Right atrium auricular region (tissue), 2 donors: ENCODE measurements at regions not wholly inside any gene's neighbourhood (a gene's known extent, or its start where the extent isn't known, plus 50 kb on each side); places are given as distances from the start of the nearest gene placed in this dataset.
"Not testable (repeated sequence)": the region's sequence is repeated elsewhere in the genome, so short reads cannot be mapped to it uniquely, and the experiment has no call there.

Source experiments
- DNase-seq: peaks from one replicate; pipeline ENCODE4 v3.0.0-alpha.2; 2019; ENCODE audit warnings: low spot score
- H3K27ac ChIP-seq, 2 donors: fragments of 200-600 bp; sonication (generic); 1 replicate in 1 of 2; 2 replicates in 1 of 2; pipeline ENCODE4 v1.5.1; 2016 to 2019
- H3K27me3 ChIP-seq, 2 donors: fragments of 200-600 bp; sonication (generic); one replicate each; pipeline versions ENCODE4 v1.5.1 to v1.6.0; 2017 to 2019
- H3K36me3 ChIP-seq: fragments of 200-600 bp; sonication (generic); one replicate; pipeline ENCODE4 v1.5.1; 2016
- H3K4me1 ChIP-seq, 2 donors: fragments of 200-600 bp; sonication (generic); one replicate each; pipeline versions ENCODE4 v1.5.1 to v1.6.0; 2017 to 2019
- H3K4me3 ChIP-seq, 2 donors: fragments of 200-600 bp; sonication (generic); 1 replicate in 1 of 2; 2 replicates in 1 of 2; pipeline ENCODE4 v1.5.1; 2017 to 2019; ENCODE audit warnings: mild to moderate bottlenecking in 1 of 2, moderate library complexity in 1 of 2
- H3K9me3 ChIP-seq, 2 donors: fragments of 200-600 bp; sonication (generic); one replicate each; pipeline ENCODE4 v1.5.1; 2019
- TF ChIP-seq, protein P1 (sequence below), 2 donors: fragments of 200-600 bp; sonication (generic); IDR thresholded peaks; one replicate each; pipeline ENCODE4 v1.5.1; 2019; ENCODE audit warnings: antibody characterized with exemption in 2 of 2

DNA sequence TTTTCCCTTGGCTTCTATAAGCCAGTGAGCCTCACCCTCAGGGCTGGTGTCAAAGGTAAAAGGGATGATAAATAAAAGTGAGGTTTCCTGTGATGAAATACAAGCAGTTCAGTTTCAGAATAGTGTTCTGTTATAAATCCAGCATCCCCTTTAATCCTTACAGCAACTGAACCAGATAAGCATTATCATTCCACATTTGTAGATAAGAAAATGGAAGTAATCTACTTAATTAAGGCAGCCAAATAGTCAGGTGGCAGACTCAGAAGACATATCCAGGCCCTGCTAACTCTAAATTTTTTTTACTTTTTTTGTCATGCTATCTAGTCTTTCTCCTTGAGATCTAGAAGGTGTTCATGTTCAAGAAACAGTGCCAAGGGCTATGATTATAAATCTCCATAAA is 99.4 kb upstream of the SOX21 start:
- DNase-seq: no peak

DNA sequence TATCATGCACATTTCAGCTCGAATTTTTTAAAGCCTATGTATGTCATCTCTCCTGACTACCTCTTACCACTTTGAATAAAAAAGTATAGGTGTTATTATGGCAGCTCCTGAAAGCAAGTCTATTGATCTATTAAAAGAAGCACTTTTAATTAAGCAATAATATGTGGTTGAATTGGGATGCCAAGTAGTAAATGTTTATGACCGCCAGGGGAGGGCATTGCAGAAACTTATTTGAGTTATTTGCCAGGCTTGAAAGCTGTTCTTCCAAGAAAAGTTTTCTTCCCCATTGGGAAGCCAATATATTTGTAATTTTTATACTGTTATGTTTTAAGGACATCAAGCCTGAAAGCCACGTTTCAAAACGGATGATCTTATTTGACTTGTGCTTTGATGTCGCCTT is 88.1 kb upstream of the SOX21 start:
- TF ChIP-seq, protein P1, sequence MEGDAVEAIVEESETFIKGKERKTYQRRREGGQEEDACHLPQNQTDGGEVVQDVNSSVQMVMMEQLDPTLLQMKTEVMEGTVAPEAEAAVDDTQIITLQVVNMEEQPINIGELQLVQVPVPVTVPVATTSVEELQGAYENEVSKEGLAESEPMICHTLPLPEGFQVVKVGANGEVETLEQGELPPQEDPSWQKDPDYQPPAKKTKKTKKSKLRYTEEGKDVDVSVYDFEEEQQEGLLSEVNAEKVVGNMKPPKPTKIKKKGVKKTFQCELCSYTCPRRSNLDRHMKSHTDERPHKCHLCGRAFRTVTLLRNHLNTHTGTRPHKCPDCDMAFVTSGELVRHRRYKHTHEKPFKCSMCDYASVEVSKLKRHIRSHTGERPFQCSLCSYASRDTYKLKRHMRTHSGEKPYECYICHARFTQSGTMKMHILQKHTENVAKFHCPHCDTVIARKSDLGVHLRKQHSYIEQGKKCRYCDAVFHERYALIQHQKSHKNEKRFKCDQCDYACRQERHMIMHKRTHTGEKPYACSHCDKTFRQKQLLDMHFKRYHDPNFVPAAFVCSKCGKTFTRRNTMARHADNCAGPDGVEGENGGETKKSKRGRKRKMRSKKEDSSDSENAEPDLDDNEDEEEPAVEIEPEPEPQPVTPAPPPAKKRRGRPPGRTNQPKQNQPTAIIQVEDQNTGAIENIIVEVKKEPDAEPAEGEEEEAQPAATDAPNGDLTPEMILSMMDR (IDR thresholded peaks at IDR 0.05): no peak
- no peaks in the 10 kb centered on the region for H3K9me3 ChIP-seq

More for the DNA sequence above, 99.4 kb upstream of the SOX21 start:
- Histone ChIP-seq H3K9me3 (no peaks in the 10 kb centered on the region), H3K4me1 (no peaks in the 10 kb centered on the region), H3K27me3 (no peaks in the 10 kb centered on the region), H3K4me3 (no peak overlapping the region), H3K27ac (no peak overlapping the region), H3K36me3 (no peaks in the 10 kb centered on the region)
- TF ChIP-seq, protein P1 (IDR thresholded peaks at IDR 0.05): no peak

DNA sequence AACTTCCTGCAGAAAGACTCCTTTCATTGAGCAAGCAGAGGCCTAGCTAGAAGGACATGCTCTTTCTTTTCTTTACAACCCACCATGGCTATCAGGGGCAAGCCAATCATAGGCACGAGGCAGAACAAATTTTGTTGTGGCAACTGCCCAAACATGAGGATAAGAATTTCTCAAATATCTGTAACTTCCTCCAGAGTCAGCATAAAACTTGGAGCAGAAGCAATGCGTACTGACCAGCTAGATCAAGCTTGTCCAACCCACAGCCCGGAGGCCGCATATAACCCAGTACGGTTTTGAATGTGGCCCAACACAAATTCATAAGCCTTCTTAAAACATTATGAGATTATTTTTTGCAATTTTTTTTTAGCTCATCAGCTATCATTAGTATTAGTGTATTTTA is 87.0 kb upstream of the SOX21 start:
- TF ChIP-seq, protein P1 (IDR thresholded peaks at IDR 0.05): no peak
- no peaks in the 10 kb centered on the region for H3K27me3 ChIP-seq
- no peaks in the 10 kb centered on the region for H3K36me3 ChIP-seq
- no peaks in the 10 kb centered on the region for H3K9me3 ChIP-seq
- no peaks in the 10 kb centered on the region for H3K4me1 ChIP-seq
- H3K27ac ChIP-seq: no peak overlapping the region
- no peak for DNase-seq
- H3K4me3 ChIP-seq: no peak overlapping the region

More for the DNA sequence above, 88.1 kb upstream of the SOX21 start:
- Histone ChIP-seq H3K27me3 (no peaks in the 10 kb centered on the region), H3K4me3 (no peak overlapping the region), H3K36me3 (no peaks in the 10 kb centered on the region), H3K4me1 (no peaks in the 10 kb centered on the region), H3K27ac (no peak overlapping the region)
- DNase-seq: no peak

DNA sequence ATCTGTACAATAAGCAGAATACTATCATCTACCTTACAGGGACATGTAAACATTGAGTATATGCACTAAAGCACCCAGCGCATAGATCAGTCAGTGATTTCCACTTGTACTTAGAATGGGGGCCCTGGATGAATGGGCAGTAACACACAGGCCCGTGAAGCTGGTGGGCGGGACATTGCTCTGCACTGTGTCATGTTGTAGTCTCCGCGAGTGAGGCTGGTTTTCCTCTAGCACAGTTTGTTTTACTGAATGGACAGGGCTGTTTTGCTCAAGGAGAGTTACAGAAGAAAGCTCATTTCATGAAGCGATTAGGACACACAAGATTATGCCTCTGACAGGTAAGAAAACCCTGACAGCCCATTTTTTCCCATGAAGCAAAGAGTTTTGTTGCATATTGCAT is 86.4 kb upstream of the SOX21 start:
- TF ChIP-seq, protein P1 (IDR thresholded peaks at IDR 0.05): no peak
- no peak overlapping the region for H3K27ac ChIP-seq
- no peak for DNase-seq
- no peaks in the 10 kb centered on the region for H3K4me1 ChIP-seq
- no peak overlapping the region for H3K4me3 ChIP-seq
- H3K27me3 ChIP-seq: no peaks in the 10 kb centered on the region
- H3K9me3 ChIP-seq: no peaks in the 10 kb centered on the region
- H3K36me3 ChIP-seq: no peaks in the 10 kb centered on the region

DNA sequence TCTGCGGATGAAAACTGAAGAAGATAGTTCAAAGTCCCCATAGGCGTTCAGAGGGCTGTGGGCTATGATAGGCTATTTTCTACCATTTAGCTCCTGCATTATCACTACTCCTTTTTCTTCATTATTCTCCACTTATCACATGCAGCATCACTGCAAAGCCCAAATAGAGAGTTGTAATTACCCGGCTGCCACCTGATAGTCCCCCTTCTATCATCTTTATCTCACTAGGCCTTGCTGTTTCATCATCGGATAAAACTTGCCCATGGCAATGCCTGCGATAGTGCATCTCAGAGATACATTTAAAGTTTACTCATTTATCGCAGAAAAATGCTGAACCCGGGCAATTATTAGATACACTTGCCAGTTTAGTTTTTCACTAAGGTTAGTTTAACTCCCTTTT is 82.9 kb upstream of the SOX21 start:
- Histone ChIP-seq H3K27ac (no peak overlapping the region), H3K27me3 (no peaks in the 10 kb centered on the region), H3K9me3 (no peaks in the 10 kb centered on the region), H3K4me3 (no peak overlapping the region), H3K4me1 (no peaks in the 10 kb centered on the region), H3K36me3 (no peaks in the 10 kb centered on the region)
- TF ChIP-seq, protein P1 (IDR thresholded peaks at IDR 0.05): no peak
- no peak for DNase-seq

DNA sequence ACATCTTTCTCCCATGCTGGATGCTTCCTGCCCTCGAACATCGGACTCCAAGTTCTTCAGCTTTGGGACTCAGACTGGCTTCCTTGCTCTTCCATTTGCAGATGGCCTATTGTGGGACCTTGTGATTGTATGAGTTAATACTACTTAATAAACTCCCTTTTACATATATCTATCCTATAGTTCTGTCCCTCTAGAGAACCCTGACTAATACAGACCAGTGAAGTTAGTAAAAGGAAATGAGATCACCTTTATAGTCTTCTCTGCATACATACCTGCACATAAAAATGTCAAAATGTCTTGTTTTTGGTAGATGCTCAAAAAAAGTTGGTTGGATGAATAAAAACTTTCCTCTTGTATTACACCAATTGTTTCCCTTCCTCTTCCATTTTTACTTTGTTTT is 73.9 kb upstream of the SOX21 start:
- not testable (repeated sequence) for H3K4me1 ChIP-seq, H3K4me3 ChIP-seq, H3K36me3 ChIP-seq, H3K27ac ChIP-seq, DNase-seq, H3K27me3 ChIP-seq
- H3K9me3 ChIP-seq: peaks cover 0 to 16% of the 10 kb centered on the region in 2 donors
